ENCODE measurements at regions not wholly inside any gene's neighbourhood (a gene's known extent, or its start where the extent isn't known, plus 50 kb on each side); places are given as distances from the start of the nearest gene placed in this dataset.

DNA sequence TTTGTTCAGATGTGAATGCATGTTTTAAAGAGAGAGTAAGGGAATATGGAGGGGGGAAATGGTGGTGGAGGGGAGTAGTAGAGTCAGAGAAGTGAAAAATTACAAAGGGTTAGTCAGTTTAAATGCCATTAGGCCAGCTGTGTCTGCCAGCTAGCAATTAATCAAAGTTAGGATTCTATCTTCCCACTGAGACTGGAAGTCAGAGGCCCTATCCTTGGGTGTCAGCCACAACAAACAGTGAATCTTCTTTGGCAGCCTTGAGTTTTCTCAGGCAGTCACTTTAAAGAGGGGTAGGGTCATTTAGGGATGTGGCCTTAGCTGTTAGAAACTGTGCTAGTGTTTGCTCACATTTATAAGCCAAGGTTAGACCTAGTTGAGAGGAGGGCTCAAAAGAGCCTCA, 120.5 kb upstream of the BTBD3 start:
- no peak overlapping the region for H3K4me3 Mint-ChIP-seq
- no peaks in the 10 kb centered on the region for H3K36me3 Mint-ChIP-seq (ENCODE audit: insufficient read depth in 2 of 2)
- no peaks in the 10 kb centered on the region for H3K27me3 Mint-ChIP-seq (ENCODE audit: low read depth)
- ATAC-seq (replicated peaks in 1 of 2) (no peak), DNase-seq (no peak)
- H3K4me1 Mint-ChIP-seq (ENCODE audit: low read depth), result no peaks in the 10 kb centered on the region
- peaks cover 1 to 2% of the 10 kb centered on the region in 2 donors for H3K9me3 Mint-ChIP-seq
- no peak overlapping the region for H3K27ac Mint-ChIP-seq

DNA sequence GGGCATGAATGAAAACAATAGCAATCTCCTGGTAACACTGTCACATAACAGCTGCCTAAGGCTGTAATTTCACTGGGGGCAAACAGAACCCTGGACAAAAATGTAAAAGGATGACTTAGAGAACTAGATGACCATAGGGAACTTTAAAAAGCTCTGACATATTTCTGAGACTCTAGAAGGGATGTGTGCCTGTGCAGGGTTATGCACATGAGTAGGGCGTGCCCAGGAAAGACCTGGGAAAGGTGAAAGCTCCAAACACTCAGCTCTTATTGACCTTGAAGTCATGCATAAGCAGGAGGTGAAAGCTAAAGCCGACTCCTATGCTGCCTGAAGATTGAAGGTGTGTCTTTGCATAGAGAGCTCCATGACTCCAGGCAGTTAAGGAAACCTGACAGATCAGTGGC, 118.4 kb upstream of the BTBD3 start:
- Mint-ChIP-seq H3K4me3 (no peak overlapping the region), H3K9me3 (peaks cover 0 to 3% of the 10 kb centered on the region in 2 donors), H3K36me3 (ENCODE audit: insufficient read depth in 2 of 2) (no peaks in the 10 kb centered on the region), H3K4me1 (ENCODE audit: low read depth) (no peaks in the 10 kb centered on the region), H3K27ac (no peak overlapping the region), H3K27me3 (ENCODE audit: low read depth) (no peaks in the 10 kb centered on the region)
- DNase-seq (no peak), ATAC-seq (replicated peaks in 1 of 2) (no peak)

DNA sequence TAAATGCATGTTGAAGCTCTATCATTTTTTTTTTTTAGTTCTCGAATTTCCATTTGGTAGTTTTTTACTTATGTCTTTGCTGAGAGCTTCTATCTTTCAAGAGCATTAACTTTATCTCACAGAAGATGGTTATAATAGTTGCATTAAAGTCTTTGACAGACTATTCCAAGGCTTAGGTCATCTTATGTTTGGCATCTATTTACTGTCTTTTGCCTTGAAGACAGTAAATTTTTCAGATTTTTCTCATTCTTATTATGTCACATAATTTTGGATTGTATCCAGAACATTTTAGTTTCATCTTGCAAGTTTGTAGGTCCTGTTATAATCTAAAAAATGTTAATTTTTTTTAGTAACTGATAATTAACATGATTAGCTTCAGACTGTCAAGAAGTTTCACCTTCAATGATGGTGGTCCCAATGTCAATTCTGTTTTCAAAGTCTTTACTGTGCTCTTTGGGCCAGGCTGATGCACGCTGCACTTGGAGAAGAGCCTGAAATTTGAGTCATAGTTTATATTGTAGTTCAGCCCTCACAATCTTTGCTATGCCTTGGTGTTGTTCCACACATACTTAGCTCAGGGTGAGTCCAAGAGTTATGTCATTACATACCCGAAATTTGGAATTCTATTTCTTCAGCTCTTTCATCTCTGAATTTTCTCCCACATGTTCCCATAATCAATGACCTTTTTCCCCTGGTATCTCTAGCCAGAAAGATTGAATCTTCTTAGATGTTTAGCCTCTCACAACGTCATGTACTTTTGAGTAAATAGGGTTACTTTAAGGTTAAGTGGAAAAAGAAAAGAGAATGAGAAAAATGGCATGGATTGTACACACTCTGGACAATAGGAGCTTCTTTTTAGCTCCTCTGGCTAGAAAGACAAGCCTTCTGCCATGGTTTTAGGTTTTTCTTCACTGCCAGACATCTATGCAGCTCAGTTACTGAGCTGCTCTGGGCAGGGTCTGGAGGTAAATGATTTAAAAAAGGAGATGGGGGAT, 110.3 kb upstream of the BTBD3 start:
- Mint-ChIP-seq H3K4me1 (ENCODE audit: low read depth) (no peaks in the 10 kb centered on the region), H3K27ac (no peak overlapping the region), H3K9me3 (peaks cover 0 to 8% of the 10 kb centered on the region in 2 donors), H3K27me3 (ENCODE audit: low read depth) (no peaks in the 10 kb centered on the region), H3K36me3 (ENCODE audit: insufficient read depth in 2 of 2) (no peaks in the 10 kb centered on the region), H3K4me3 (no peak overlapping the region)
- ATAC-seq (replicated peaks in 1 of 2) (no peak), DNase-seq (no peak)

DNA sequence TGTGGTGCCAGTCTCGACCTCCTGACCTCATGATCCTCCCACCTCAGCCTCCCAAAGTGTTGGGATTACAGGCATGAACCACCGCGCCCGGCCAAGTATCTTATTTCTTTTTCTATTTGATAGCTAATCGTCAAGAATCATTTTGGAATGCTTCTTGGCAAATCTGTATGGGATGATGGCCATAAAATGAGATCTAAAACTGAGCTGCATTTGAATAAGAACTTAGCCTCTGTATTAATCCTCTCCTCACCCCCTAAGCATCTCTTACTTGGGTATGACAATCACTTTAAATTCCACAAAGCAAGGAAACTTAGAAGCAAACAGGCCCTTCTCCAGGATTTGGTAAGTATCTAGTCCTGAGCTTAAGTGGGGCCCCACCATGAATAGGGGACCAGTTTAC, 108.9 kb upstream of the BTBD3 start:
- Mint-ChIP-seq H3K27me3 (ENCODE audit: low read depth) (no peaks in the 10 kb centered on the region), H3K4me1 (ENCODE audit: low read depth) (no peaks in the 10 kb centered on the region), H3K9me3 (peaks cover 0 to 5% of the 10 kb centered on the region in 2 donors), H3K36me3 (ENCODE audit: insufficient read depth in 2 of 2) (no peaks in the 10 kb centered on the region), H3K27ac (no peak overlapping the region), H3K4me3 (no peak overlapping the region)
- ATAC-seq (replicated peaks in 1 of 2) (no peak), DNase-seq (no peak)

DNA sequence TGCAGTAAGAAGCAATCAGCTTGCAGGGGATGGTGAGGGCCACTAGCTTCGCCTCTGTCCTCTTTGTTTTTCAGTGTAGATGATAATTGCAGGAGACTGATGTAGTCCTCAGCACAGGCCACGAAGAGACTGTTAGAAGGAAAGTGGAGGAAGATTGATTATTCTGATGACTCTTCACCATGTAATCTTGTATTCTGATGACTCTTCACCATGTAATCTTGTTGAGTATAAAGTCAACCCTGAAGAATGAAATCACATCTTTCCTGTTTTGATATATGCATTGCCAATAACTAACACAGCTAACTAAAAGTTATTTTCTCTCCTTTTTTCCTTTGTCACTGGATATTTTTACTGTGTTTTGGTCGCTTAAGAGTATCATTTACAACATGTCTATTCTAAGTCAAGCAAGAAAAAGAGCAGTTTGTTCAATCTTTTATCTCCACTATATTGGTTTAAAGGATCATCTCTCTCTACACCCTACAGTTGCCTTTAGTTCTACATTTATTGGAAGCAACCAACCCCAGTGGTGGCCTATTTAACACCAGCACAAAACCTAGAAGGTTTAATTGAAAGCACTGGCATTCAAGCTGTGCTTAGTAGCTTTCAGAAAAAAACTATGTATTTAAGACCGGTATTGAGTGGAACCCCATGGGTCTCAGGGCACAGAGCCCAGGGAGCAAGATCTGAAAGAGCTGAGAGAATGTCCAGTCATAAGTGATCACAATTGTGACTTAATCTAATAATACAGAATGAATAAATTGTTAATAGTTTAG, 107.2 kb upstream of the BTBD3 start:
- no peaks in the 10 kb centered on the region for H3K4me1 Mint-ChIP-seq (ENCODE audit: low read depth)
- H3K27me3 Mint-ChIP-seq (ENCODE audit: low read depth), result no peaks in the 10 kb centered on the region
- DNase-seq (no peak), ATAC-seq (replicated peaks in 1 of 2) (no peak)
- H3K9me3 Mint-ChIP-seq, result peaks cover 0 to 4% of the 10 kb centered on the region in 2 donors
- H3K4me3 Mint-ChIP-seq, result no peak overlapping the region
- no peaks in the 10 kb centered on the region for H3K36me3 Mint-ChIP-seq (ENCODE audit: insufficient read depth in 2 of 2)
- H3K27ac Mint-ChIP-seq, result no peak overlapping the region

DNA sequence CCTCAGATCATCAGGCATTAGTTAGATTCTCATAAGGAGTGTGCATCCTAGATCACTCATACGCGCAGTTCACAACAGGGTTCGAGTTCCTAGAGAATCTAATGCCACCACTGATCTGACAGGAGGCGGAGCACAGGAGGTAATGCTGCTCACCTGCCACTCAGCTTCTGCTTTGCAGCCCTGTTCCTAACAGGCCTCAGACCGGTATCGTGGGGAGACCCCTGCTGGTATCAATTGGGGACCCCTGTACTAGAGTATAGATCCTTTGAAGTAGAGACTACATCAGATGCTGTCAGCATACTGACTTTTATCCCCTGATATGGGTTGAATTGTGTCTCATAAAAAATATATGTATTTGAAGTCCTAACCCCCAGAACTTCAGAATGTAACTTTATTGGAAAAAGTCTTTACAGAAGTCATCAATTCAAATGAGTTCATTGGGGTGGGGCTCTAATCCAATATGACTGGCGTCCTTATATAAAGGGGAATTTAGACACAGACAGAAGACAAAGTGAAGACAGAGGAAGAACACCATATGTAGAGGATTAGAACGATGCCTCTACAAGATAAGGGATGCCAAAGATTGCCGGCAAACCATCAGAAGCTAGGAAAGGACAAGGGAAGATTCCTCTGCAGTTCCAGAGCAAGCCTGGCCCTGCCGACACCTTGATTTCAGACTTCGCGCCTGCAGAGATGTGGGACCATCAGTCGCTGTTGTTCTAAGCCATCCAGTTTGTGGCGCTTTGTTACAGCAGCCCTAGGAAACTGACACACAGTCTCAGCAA, 104.4 kb upstream of the BTBD3 start:
- ATAC-seq (replicated peaks in 1 of 2), result no peak

DNA sequence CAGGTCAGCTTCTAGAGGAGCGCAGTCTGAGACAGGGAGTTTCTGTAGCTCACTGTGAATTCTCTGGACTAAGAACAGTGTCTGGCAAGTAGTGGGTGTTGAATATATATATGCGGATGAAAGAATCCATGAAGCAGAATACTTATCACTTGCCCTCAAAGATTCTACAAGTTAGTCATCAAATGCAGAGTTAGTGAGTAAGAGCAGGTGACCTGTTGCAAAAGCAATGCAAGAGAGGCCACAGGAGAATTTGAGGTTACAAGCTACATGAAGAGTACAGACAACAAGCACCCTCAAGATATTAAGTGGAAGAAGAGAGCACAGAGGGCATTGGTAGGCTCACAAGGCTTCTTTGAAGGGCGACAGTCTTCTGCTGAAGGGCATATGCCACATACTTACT, 103.4 kb upstream of the BTBD3 start:
- H3K27ac Mint-ChIP-seq, result no peak overlapping the region
- no peaks in the 10 kb centered on the region for H3K4me1 Mint-ChIP-seq (ENCODE audit: low read depth)
- H3K36me3 Mint-ChIP-seq (ENCODE audit: insufficient read depth in 2 of 2), result no peaks in the 10 kb centered on the region
- no peaks in the 10 kb centered on the region for H3K27me3 Mint-ChIP-seq (ENCODE audit: low read depth)
- ATAC-seq (replicated peaks in 1 of 2) (no peak), DNase-seq (no peak)
- H3K9me3 Mint-ChIP-seq, result peaks cover 0 to 2% of the 10 kb centered on the region in 2 donors
- no peak overlapping the region for H3K4me3 Mint-ChIP-seq

More for the DNA sequence above, 104.4 kb upstream of the BTBD3 start:
- peaks cover 0 to under 1% of the 10 kb centered on the region in 2 donors for H3K9me3 Mint-ChIP-seq
- H3K4me1 Mint-ChIP-seq (ENCODE audit: low read depth), result no peaks in the 10 kb centered on the region
- H3K36me3 Mint-ChIP-seq (ENCODE audit: insufficient read depth in 2 of 2), result no peaks in the 10 kb centered on the region
- H3K27ac Mint-ChIP-seq, result no peak overlapping the region
- H3K4me3 Mint-ChIP-seq, result no peak overlapping the region
- DNase-seq, result no peak
- no peaks in the 10 kb centered on the region for H3K27me3 Mint-ChIP-seq (ENCODE audit: low read depth)

DNA sequence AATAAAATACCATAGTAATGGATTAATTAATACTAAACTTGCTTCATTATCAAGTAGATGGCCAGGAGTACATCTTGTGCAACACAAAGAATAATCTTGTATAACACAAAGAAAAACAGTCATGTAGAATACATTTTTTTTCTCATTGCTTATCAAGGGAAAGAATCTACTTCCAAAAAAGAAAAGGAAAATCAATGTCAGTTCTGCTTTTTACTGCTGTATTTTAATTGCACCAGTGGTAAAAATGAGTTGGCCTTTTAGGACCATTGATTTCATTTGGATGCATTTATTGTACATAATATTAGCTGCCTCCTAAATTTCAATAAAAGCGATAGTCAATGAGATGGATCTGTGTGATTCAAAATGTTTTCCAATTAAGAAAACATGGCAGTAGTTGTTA, 96.9 kb upstream of the BTBD3 start:
- ATAC-seq (replicated peaks in 1 of 2) (no peak), DNase-seq (no peak)
- H3K27ac Mint-ChIP-seq, result no peak overlapping the region
- H3K36me3 Mint-ChIP-seq (ENCODE audit: insufficient read depth in 2 of 2), result no peaks in the 10 kb centered on the region
- H3K9me3 Mint-ChIP-seq, result peaks cover 0 to 2% of the 10 kb centered on the region in 2 donors
- H3K4me3 Mint-ChIP-seq, result no peak overlapping the region
- H3K4me1 Mint-ChIP-seq (ENCODE audit: low read depth), result no peaks in the 10 kb centered on the region
- no peaks in the 10 kb centered on the region for H3K27me3 Mint-ChIP-seq (ENCODE audit: low read depth)

DNA sequence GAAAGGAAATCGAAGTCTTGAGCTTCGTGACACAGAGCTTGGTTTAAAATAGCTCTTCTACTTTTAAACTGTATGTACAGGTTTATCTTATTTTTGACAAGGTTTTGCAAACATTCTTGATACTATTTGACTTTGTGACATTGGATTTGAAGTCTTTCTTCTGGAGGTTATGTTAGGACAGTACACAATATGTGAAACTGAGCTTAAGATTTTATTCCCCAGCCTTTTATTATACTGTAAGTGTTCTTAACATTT, 95.2 kb upstream of the BTBD3 start:
- no peak overlapping the region for H3K4me3 Mint-ChIP-seq
- DNase-seq (no peak), ATAC-seq (replicated peaks in 1 of 2) (no peak)
- H3K4me1 Mint-ChIP-seq (ENCODE audit: low read depth), result no peaks in the 10 kb centered on the region
- peaks cover 0 to 1% of the 10 kb centered on the region in 2 donors for H3K36me3 Mint-ChIP-seq (ENCODE audit: insufficient read depth in 2 of 2)
- peaks cover 0 to 3% of the 10 kb centered on the region in 2 donors for H3K9me3 Mint-ChIP-seq
- H3K27me3 Mint-ChIP-seq (ENCODE audit: low read depth), result no peaks in the 10 kb centered on the region
- no peak overlapping the region for H3K27ac Mint-ChIP-seq

DNA sequence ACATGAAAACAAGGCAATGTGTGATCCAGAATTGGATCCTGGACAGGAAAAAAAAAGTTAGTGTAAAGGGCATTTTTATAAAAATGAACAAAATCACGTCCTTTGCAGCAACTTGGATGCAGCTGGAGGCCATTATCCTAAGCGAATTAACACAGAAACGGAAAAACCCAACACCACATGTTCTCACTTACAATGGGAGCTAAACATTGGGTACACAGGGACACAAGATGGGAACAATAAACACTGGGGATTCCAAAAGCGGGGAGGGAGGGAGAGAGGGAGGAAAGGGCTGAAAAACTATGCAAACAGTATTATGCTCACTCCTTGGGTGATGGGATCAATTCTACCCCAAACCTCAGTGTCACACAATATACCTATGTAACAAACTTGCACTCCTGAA, 91.4 kb upstream of the BTBD3 start:
- Mint-ChIP-seq H3K27me3 (ENCODE audit: low read depth) (no peaks in the 10 kb centered on the region), H3K36me3 (ENCODE audit: insufficient read depth in 2 of 2) (peaks cover 0 to 1% of the 10 kb centered on the region in 2 donors), H3K4me1 (ENCODE audit: low read depth) (no peaks in the 10 kb centered on the region), H3K9me3 (peaks cover 0 to 1% of the 10 kb centered on the region in 2 donors), H3K4me3 (no peak overlapping the region), H3K27ac (peak overlapping the region; percentile 46)
- ATAC-seq (replicated peaks in 1 of 2) (no peak), DNase-seq (no peak)

DNA sequence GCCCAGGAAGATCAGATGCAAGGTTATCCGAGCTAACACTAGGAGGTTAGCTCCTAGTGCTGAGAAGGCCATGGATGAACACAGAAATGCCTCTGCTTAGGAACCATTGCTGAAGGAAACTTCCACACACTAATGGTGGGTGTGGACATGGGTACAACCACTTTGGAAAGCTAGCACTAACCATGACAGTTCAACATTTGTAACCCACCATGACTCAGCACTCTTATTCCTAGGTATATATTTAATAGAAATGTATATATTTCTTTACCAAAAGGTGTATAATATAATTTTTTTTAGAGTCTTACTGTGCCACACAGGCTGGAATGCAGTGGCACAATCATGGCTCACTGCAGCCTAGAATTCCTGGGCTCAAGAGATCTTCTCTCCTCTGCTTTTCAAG, 85.3 kb upstream of the BTBD3 start:
- no peaks in the 10 kb centered on the region for H3K27me3 Mint-ChIP-seq (ENCODE audit: low read depth)
- no peaks in the 10 kb centered on the region for H3K4me1 Mint-ChIP-seq (ENCODE audit: low read depth)
- peaks cover 0 to 3% of the 10 kb centered on the region in 2 donors for H3K36me3 Mint-ChIP-seq (ENCODE audit: insufficient read depth in 2 of 2)

DNA sequence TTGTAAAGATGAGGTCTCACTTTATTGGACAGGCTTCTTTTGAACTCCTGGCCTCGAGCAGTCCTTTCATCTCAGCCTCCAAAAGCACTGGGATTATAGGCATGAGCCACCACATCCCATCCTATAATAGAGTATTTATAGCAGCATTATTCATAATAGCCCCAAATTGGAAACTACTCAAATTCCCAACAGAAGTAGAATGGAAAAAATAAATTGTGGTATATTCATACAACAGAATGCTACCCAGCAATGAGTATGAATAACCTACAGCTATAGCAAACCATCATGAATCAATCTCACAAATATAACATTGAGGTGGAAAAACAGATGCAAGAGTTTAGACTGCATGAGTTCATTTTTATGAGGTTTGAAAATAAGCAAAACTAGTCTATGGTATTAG, 84.8 kb upstream of the BTBD3 start:
- Mint-ChIP-seq H3K27me3 (ENCODE audit: low read depth) (no peaks in the 10 kb centered on the region), H3K36me3 (ENCODE audit: insufficient read depth in 2 of 2) (peaks cover 0 to 3% of the 10 kb centered on the region in 2 donors), H3K9me3 (peaks cover 3 to 4% of the 10 kb centered on the region in 2 donors), H3K27ac (no peak overlapping the region), H3K4me1 (ENCODE audit: low read depth) (no peaks in the 10 kb centered on the region), H3K4me3 (no peak overlapping the region)
- DNase-seq (no peak), ATAC-seq (replicated peaks in 1 of 2) (no peak)

More for the DNA sequence above, 85.3 kb upstream of the BTBD3 start:
- Mint-ChIP-seq H3K4me3 (no peak overlapping the region), H3K27ac (no peak overlapping the region), H3K9me3 (peaks cover 3 to 4% of the 10 kb centered on the region in 2 donors)
- ATAC-seq (replicated peaks in 1 of 2) (no peak), DNase-seq (no peak)

DNA sequence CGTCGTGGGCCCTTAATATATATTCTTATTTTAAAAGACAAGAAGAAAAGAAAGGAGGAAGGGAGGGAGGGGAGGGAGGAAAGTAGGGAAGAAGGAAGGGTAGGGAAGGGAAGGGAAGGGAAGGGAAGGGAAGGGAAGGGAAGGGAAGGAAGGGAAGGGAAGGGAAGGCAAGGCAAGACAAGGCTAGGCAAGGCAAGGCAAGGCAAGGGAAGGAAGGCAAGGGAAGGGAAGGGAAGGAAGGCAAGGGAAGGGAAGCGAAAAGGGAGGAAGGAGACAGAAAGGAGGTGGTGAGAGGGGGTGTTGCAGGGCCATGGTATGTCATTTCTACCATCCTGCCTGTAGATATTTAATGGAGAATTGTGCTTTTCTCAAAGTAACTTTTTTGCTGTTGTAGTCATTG, 83.9 kb upstream of the BTBD3 start:
- ATAC-seq (replicated peaks in 1 of 2) (no peak), DNase-seq (no peak)
- no peaks in the 10 kb centered on the region for H3K27me3 Mint-ChIP-seq (ENCODE audit: low read depth)
- peaks cover 0 to 3% of the 10 kb centered on the region in 2 donors for H3K36me3 Mint-ChIP-seq (ENCODE audit: insufficient read depth in 2 of 2)
- peaks cover 3 to 4% of the 10 kb centered on the region in 2 donors for H3K9me3 Mint-ChIP-seq
- no peak overlapping the region for H3K27ac Mint-ChIP-seq
- H3K4me3 Mint-ChIP-seq, result no peak overlapping the region
- no peaks in the 10 kb centered on the region for H3K4me1 Mint-ChIP-seq (ENCODE audit: low read depth)

Data from activated T-cell treated with anti-CD3 and anti-CD28 coated beads, Interleukin-2, amount 50 U/mL, for 72 hours (primary cell).